Peyer's patch (tissue), 4 donors: ENCODE measurements at regions not wholly inside any gene's neighbourhood (a gene's known extent, or its start where the extent isn't known, plus 50 kb on each side); places are given as distances from the start of the nearest gene placed in this dataset.

Experiments used
- CTCF ChIP-seq, 6 experiments: fragments of 450-650 bp in 4 of 6; fragments of 200-600 bp in 2 of 6; sonication (generic) in 1 of 6; IDR thresholded peaks; one replicate each; pipeline ENCODE4 v1.5.1; 2017 to 2019; ENCODE audit warnings: antibody characterized with exemption in 6 of 6, mild to moderate bottlenecking in 3 of 6, moderate library complexity in 1 of 6
- POLR2A ChIP-seq, 2 donors: fragments of 450-650 bp; IDR thresholded peaks; one replicate each; pipeline ENCODE4 v1.5.1; 2017; ENCODE audit warnings: antibody characterized with exemption in 2 of 2, mild to moderate bottlenecking in 2 of 2, moderate library complexity in 2 of 2

GRCh38 chr2:150141226-150142001 is 346.1 kb downstream of the RND3 start:
- TF ChIP-seq CTCF (IDR thresholded peaks at IDR 0.05) (no peak), POLR2A (IDR thresholded peaks at IDR 0.05) (no peak)
